ENCODE measurements at regions not wholly inside any gene's neighbourhood (a gene's known extent, or its start where the extent isn't known, plus 50 kb on each side); places are given as distances from the start of the nearest gene placed in this dataset.

DNA sequence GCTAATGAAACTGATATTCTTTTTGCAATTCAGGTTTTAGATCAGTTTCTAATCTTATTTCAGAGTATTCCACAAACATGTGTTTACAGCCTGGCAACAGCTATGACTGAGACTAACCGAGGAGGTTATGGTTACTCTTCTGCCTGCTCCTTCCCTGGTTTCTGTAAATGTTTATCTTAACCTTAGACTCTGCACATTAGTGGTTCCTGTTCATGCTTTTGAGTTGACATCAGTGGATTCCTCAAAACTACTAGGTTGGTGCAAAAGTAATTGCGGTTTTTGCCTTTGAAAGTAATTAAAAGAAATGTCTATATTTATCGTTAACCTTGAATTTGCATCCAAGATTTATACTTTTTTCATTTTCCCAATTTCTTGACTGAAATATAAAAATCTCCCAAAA, 237.0 kb upstream of the TSHZ3 start:
- DNase-seq (ENCODE audit: low read depth) = no peak

GRCh38 chr19:31589109-31589508, 239.9 kb upstream of the TSHZ3 start:
- DNase-seq (ENCODE audit: low read depth) = no peak
- no peak overlapping the region for H3K4me3 ChIP-seq (ENCODE audit: control insufficient read depth, low read depth, low read length)
- TF ChIP-seq, protein P1, sequence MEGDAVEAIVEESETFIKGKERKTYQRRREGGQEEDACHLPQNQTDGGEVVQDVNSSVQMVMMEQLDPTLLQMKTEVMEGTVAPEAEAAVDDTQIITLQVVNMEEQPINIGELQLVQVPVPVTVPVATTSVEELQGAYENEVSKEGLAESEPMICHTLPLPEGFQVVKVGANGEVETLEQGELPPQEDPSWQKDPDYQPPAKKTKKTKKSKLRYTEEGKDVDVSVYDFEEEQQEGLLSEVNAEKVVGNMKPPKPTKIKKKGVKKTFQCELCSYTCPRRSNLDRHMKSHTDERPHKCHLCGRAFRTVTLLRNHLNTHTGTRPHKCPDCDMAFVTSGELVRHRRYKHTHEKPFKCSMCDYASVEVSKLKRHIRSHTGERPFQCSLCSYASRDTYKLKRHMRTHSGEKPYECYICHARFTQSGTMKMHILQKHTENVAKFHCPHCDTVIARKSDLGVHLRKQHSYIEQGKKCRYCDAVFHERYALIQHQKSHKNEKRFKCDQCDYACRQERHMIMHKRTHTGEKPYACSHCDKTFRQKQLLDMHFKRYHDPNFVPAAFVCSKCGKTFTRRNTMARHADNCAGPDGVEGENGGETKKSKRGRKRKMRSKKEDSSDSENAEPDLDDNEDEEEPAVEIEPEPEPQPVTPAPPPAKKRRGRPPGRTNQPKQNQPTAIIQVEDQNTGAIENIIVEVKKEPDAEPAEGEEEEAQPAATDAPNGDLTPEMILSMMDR (conservative IDR thresholded peaks at IDR 0.05; ENCODE audit: control insufficient read depth, insufficient read depth, low read depth, low read length) = no peak

More for the DNA sequence above, 237.0 kb upstream of the TSHZ3 start:
- TF ChIP-seq, protein P1 (conservative IDR thresholded peaks at IDR 0.05; ENCODE audit: control insufficient read depth, insufficient read depth, low read depth, low read length) = no peak
- H3K4me3 ChIP-seq (ENCODE audit: control insufficient read depth, low read depth, low read length) = no peak overlapping the region

- no peak for DNase-seq (ENCODE audit: low read depth)
- no peak overlapping the region for H3K4me3 ChIP-seq (ENCODE audit: control insufficient read depth, low read depth, low read length)
- TF ChIP-seq, protein P1 (conservative IDR thresholded peaks at IDR 0.05; ENCODE audit: control insufficient read depth, insufficient read depth, low read depth, low read length) = no peak
Observed at GRCh38 chr19:31591258-31591657, 242.0 kb upstream of the TSHZ3 start.

- TF ChIP-seq, protein P1 (conservative IDR thresholded peaks at IDR 0.05; ENCODE audit: control insufficient read depth, insufficient read depth, low read depth, low read length) = no peak
- DNase-seq (ENCODE audit: low read depth) = no peak
- no peak overlapping the region for H3K4me3 ChIP-seq (ENCODE audit: control insufficient read depth, low read depth, low read length)
Observed at GRCh38 chr19:31592456-31592855, 243.2 kb upstream of the TSHZ3 start.

DNA sequence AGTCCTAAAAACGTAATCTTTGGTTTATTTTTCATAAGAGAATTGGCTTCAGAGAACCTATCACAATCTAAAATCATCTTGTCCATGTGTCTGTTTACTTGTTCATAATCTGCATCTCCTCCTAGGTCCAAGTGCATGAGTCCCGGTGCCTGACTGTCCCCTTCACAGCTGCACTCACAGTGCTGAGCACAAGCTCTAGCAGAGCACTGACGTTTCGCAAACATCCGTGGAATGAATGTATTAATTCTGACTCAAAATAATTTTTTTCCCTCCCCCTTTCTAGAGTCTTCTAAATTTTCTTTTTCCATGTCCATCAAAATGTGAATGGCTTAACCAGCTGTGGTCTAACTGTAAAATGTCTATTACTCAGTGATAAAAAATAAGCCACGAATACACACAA, 245.5 kb upstream of the TSHZ3 start:
- no peak overlapping the region for H3K4me3 ChIP-seq (ENCODE audit: control insufficient read depth, low read depth, low read length)
- TF ChIP-seq, protein P1 (conservative IDR thresholded peaks at IDR 0.05; ENCODE audit: control insufficient read depth, insufficient read depth, low read depth, low read length) = no peak
- no peak for DNase-seq (ENCODE audit: low read depth)

DNA sequence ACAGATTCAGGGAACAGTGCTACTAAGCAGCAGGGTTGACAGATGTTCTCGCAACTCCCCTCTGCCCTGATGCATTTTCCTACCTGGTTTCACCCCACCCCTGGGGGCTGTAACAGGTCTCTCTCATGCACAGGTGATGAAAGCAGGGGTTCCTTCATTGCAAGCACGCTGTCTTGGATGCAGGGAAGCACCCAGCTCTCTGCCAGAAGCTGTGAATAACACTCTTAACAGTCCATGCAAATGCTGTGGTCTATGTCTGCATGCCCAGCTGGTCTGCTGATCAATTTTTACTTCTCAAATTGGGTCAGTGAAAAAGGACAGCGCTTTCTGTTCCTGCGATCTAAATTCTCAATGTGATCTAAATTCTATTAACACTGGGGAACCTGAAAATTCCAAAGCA, 246.3 kb upstream of the TSHZ3 start:
- TF ChIP-seq, protein P1 (conservative IDR thresholded peaks at IDR 0.05; ENCODE audit: control insufficient read depth, insufficient read depth, low read depth, low read length) = no peak
- no peak for DNase-seq (ENCODE audit: low read depth)
- no peak overlapping the region for H3K4me3 ChIP-seq (ENCODE audit: control insufficient read depth, low read depth, low read length)

DNA sequence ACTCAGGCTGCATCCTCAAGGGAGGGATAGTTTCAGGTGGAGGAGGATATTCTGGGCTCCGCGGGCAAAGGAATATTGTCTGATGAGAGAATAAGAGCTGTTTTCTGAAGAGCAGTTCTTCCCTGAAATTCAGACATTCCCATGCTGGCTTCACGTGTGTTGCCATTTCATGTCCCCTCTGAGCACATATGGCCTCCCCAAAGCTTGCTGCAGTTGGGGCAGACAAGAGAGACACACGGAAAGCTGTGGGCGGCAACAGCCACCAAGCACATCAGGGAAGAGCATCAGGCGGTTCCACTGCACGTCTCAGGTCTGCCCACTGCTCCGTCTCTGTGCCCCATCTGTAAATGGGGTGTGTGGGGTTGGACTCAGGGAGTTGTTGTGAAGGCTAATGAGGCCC, 247.5 kb upstream of the TSHZ3 start:
- no peak overlapping the region for H3K4me3 ChIP-seq (ENCODE audit: control insufficient read depth, low read depth, low read length)
- DNase-seq (ENCODE audit: low read depth) = no peak
- TF ChIP-seq, protein P1 (conservative IDR thresholded peaks at IDR 0.05; ENCODE audit: control insufficient read depth, insufficient read depth, low read depth, low read length) = no peak

Measured in fibroblast of mammary gland (primary cell).